ENCODE measurements at regions not wholly inside any gene's neighbourhood (a gene's known extent, or its start where the extent isn't known, plus 50 kb on each side); places are given as distances from the start of the nearest gene placed in this dataset.
"Not testable (repeated sequence)": the region's sequence is repeated elsewhere in the genome, so short reads cannot be mapped to it uniquely, and the experiment has no call there.

DNA sequence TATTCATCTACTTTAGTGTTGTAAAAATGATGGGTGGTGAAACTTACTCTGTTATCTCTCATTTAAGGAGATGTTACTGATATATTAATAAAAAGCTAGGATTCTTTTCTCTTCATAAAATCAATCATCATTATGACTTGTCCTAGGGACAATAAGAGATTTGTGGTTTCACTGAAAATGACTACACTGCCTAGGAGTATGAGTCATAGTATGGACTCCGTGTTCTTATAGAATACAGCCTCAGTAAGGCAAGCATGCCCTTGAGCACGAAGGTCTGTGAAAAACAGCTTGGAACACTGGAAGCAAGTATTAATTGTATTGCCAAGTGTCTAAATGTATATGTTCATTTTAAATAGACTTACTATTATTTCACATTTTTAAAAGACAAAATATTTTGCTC lies 749.2 kb upstream of the PCDH15 start:
- Histone ChIP-seq H3K36me3 (no peaks in the 10 kb centered on the region), H3K4me3 (no peak overlapping the region), H3K4me1 (ENCODE audit: insufficient read depth) (no peaks in the 10 kb centered on the region), H3K9me3 (no peaks in the 10 kb centered on the region), H3K27ac (no peak overlapping the region), H3K27me3 (no peaks in the 10 kb centered on the region)
- TF ChIP-seq POLR2A (IDR thresholded peaks at IDR 0.05) (no peak), EP300 (IDR thresholded peaks at IDR 0.05) (no peak)
- TF ChIP-seq, protein P1, sequence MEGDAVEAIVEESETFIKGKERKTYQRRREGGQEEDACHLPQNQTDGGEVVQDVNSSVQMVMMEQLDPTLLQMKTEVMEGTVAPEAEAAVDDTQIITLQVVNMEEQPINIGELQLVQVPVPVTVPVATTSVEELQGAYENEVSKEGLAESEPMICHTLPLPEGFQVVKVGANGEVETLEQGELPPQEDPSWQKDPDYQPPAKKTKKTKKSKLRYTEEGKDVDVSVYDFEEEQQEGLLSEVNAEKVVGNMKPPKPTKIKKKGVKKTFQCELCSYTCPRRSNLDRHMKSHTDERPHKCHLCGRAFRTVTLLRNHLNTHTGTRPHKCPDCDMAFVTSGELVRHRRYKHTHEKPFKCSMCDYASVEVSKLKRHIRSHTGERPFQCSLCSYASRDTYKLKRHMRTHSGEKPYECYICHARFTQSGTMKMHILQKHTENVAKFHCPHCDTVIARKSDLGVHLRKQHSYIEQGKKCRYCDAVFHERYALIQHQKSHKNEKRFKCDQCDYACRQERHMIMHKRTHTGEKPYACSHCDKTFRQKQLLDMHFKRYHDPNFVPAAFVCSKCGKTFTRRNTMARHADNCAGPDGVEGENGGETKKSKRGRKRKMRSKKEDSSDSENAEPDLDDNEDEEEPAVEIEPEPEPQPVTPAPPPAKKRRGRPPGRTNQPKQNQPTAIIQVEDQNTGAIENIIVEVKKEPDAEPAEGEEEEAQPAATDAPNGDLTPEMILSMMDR (IDR thresholded peaks at IDR 0.05), result no peak
- 68 to 77% (median 69%) methylated on average over 2 of the region's 2 CpGs for WGBS, 3 donors
- intact Hi-C loops (cut with DNase I), result loop anchor here in 1 of 4 donors (10.0 kb wide), 1 partner anchor 355 kb away; no protein-coding TSS in a partner anchor
- DNase-seq, result no peak

GRCh38 chr10:55537497-55537896 lies 736.5 kb upstream of the PCDH15 start:
- H3K9me3 ChIP-seq; H3K27ac ChIP-seq; DNase-seq; H3K27me3 ChIP-seq; H3K4me1 ChIP-seq (ENCODE audit: insufficient read depth); H3K4me3 ChIP-seq; H3K36me3 ChIP-seq; intact Hi-C loops (cut with DNase I): not testable (repeated sequence)
- WGBS, 3 donors, result 83 to 89% (median 88%) methylated on average over 7 of the region's 7 CpGs

DNA sequence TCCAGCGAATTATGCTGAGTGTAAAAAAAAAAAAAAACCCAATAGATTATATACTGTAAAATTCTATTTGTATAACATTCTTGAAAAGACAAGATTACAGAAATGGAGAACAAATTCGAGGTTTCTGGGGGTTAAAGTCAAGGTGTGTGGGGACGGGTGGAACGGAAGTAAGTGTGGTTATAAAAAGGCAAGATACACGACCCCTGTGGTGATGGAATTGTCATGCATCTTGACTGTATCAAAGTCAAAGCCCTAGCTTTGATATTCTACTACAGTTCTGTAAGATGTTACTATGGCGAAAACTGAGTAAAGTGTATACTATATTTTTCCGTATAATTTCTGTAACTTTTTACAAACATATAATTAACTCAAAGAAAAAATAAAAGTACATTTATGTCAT lies 718.2 kb upstream of the PCDH15 start:
- Histone ChIP-seq H3K4me3 (no peak overlapping the region), H3K4me1 (ENCODE audit: insufficient read depth) (no peaks in the 10 kb centered on the region), H3K9me3 (no peaks in the 10 kb centered on the region), H3K36me3 (no peaks in the 10 kb centered on the region), H3K27ac (no peak overlapping the region), H3K27me3 (no peaks in the 10 kb centered on the region)
- TF ChIP-seq EP300 (IDR thresholded peaks at IDR 0.05) (no peak), POLR2A (IDR thresholded peaks at IDR 0.05) (no peak)
- TF ChIP-seq, protein P1 (IDR thresholded peaks at IDR 0.05), result no peak
- WGBS, 3 donors, result 60 to 77% (median 68%) methylated on average over 7 of the region's 7 CpGs
- no peak for DNase-seq
- intact Hi-C loops (cut with DNase I), result no loop called here

GRCh38 chr10:55518416-55518815 lies 717.4 kb upstream of the PCDH15 start:
- DNase-seq; H3K9me3 ChIP-seq; H3K27me3 ChIP-seq; H3K4me1 ChIP-seq (ENCODE audit: insufficient read depth); H3K4me3 ChIP-seq; H3K27ac ChIP-seq; intact Hi-C loops (cut with DNase I); H3K36me3 ChIP-seq: not testable (repeated sequence)
- WGBS, 3 donors, result 0 to 5% (median 4%) methylated on average over 1 of the region's 1 CpG

DNA sequence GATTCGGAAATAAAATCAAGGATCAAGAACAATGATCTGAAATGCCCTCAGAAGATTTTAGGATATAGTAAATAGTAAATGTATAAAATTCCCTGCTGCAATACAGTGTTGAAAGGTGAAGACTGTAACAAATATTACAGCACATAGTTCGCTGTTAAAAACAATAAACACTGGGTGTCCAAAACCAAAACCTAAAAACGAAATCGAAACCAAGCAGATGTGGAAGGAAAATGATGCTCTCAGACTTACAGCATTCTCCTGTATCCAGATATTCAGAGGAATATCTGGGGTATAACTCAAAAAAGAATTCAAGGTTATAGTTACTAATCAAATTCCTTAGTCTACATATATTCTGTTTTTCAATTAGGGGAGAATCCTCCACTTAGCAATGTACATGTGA lies 708.1 kb upstream of the PCDH15 start:
- Histone ChIP-seq H3K27ac (no peak overlapping the region), H3K4me3 (no peak overlapping the region), H3K4me1 (ENCODE audit: insufficient read depth) (no peaks in the 10 kb centered on the region), H3K9me3 (no peaks in the 10 kb centered on the region), H3K36me3 (no peaks in the 10 kb centered on the region), H3K27me3 (no peaks in the 10 kb centered on the region)
- 6 to 23% (median 8%) methylated on average over 4 of the region's 4 CpGs for WGBS, 3 donors
- intact Hi-C loops (cut with DNase I), result no loop called here
- no peak for DNase-seq
- TF ChIP-seq EP300 (IDR thresholded peaks at IDR 0.05), result no peak
- TF ChIP-seq, protein P1 (IDR thresholded peaks at IDR 0.05), result no peak
- TF ChIP-seq POLR2A (IDR thresholded peaks at IDR 0.05), result no peak

Data from ovary (tissue), 7 donors.